NCI-H345 treated with DMSO at 0.1 percent for 48 hours (cell line): ENCODE measurements at regions not wholly inside any gene's neighbourhood (a gene's known extent, or its start where the extent isn't known, plus 50 kb on each side); places are given as distances from the start of the nearest gene placed in this dataset.
"Not testable (repeated sequence)": the region's sequence is repeated elsewhere in the genome, so short reads cannot be mapped to it uniquely, and the experiment has no call there.

Experiments used
- DNase-seq: peaks from one replicate; lab custom pipeline; 2025; ENCODE audit not compliant: unreplicated experiment; lab: John Stamatoyannopoulos, UW

GRCh38 chr6:144899161-144899560 is 614.0 kb downstream of the UTRN start:
- no peak for DNase-seq

- DNase-seq: no peak
These were observed 616.3 kb downstream of the UTRN start for GRCh38 chr6:144901412-144901811.

DNA sequence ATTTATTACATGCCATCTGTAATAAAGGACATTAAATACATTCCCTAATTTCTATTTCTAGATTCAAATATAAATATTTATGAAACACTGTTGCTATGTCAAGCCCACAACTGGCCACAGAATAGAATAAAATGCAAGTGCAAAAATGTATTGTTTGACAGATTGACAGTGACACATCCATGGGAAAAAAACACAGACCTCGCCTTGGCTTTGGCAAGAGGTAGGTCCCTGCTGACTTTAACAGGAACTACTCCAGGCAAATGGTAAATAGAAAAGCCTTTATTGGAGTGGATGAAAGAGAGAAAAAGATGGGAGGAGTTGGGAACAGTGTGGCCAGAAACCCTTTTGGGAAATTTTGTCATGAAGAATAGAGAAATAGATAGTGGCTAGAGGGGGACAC is 622.9 kb downstream of the UTRN start:
- no peak for DNase-seq

GRCh38 chr6:144909753-144910285 is 624.7 kb downstream of the UTRN start:
- DNase-seq: no peak

GRCh38 chr6:144911322-144911721 is 626.2 kb downstream of the UTRN start:
- no peak for DNase-seq

- DNase-seq: no peak
These were observed 627.3 kb downstream of the UTRN start for GRCh38 chr6:144912474-144912873.

DNA sequence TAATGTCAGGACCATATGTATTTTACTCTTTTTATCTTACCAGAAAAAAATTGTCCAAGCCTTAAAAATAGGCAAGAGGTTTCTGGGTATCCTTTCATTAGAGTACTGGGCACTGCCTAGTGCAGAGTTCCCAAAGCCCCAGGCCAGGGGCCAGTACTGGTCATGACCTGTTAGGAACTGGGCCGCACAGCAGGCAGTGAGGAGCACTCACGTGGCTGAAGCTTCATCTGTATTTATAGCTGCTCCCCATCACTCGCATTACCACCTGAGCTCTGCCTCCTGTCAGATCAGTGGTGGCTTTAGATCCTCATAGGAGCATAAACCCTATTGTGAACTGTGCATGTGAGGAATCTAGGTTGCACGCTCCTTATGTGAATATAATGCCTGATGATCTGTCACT is 632.9 kb downstream of the UTRN start:
- no peak for DNase-seq

DNA sequence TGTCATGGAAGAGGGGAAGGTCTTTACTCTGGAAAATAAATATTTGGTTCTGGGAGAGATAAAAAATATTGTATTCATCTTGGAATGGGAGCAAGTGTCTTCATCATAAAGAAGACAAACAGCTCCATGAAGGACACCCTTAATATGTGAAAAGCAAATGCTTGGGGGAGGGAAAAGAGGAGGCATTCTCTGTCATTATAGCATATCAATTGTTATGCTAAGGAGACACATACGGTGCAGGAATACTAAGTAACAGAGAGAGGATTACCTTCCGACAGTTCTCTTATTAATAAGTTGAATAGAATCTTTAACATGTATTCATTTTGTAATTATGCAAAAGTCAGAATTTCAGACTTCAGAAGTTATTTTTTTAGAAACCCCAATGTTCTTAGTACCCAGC is 634.4 kb downstream of the UTRN start:
- DNase-seq: no peak

- no peak for DNase-seq
These were observed 635.3 kb downstream of the UTRN start for GRCh38 chr6:144920391-144920961.

DNA sequence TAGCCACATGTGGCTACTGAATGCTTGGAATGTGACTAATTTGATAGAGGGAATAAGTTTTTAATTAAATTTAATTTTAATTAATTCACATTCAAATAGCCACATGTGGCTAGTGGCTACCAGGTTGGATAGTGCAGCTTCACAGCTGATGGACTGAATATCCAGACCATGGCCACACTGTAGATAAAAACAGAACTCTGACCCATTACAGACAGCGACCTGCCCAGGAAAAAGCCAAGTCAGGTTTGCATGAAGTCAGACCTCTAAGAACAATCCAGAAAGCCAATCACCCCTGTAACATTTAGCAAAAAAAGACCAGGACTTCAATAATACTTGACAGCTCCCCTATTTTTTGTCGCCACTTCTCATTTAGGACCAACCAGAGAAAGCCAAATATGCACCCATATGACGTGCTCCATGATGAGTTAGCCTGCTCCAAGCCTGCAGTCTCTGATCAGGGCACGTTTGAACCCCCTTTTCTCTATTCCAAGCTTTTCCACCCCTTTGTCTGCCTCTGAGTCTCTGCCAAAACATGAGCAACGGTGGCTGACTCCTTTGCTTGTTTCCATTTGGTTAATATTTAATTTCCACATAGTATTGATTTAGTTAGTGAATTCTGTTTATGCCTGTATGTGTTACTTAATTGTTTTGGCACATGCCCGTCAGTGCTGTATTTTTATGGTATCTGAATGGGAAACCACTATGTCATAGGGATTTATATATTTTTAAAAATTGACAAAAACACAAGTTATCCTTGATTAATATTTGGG is 636.3 kb downstream of the UTRN start:
- no peak for DNase-seq

DNA sequence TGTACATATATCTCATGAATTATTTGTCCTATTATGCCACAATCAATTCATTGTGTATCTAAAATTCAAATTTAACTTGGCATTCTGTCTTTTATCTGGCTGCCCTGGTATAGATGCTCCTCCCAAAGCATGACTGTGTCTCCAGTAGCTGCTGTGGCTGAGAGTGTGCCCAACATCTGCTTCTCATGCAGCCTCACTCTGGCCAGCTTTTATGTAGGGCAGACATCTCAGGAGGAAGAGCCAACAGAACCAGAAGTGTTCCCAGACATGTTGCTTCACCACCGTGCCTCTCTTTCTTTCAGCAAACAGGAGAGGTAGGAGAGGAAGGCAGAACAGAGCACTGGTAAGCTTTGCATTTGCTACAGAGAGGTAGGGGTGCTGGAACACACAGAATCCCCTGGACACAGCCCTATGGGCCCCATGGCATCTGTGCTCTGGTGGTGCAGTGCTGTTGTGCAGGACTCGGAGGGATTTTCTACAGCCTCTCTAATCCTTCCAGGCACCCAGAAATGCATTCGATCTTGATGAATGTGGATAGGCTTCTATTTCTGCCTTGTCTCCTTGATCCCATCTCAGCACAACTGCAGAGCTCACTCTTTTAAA is 637.1 kb downstream of the UTRN start:
- DNase-seq: no peak

DNA sequence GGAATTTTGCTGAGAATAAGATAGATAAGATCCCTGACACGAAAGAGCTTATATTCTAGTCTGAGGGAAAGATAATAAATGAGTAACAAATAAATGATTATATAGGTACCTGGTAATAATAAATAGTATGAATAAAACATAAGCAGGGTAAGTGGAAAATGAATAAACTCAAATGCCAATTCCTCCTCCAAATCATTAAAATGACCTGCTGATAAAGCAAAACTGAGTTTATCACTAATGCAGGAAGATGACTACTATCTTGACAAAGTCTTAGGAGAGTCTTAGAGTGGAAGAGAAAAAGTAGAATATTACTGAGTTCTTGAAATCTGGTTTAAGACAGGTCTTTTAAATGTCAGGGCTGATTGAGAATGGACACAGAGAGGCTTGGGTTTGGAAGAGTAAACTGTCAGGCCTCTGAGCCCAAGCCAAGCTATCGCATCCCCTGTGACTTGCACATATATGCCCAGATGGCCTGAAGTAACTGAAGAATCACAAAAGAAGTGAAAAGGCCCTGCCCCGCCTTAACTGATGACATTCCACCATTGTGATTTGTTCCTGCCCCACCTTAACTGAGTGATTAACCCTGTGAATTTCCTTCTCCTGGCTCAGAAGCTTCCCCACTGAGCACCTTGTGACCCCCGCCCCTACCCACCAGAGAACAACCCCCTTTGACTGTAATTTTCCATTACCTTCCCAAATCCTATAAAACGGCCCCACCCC is 637.8 kb downstream of the UTRN start:
- DNase-seq: not testable (repeated sequence)

GRCh38 chr6:144923491-144923787 is 638.3 kb downstream of the UTRN start:
- DNase-seq: not testable (repeated sequence)

GRCh38 chr6:144928847-144929246 is 643.7 kb downstream of the UTRN start:
- DNase-seq: no peak

DNA sequence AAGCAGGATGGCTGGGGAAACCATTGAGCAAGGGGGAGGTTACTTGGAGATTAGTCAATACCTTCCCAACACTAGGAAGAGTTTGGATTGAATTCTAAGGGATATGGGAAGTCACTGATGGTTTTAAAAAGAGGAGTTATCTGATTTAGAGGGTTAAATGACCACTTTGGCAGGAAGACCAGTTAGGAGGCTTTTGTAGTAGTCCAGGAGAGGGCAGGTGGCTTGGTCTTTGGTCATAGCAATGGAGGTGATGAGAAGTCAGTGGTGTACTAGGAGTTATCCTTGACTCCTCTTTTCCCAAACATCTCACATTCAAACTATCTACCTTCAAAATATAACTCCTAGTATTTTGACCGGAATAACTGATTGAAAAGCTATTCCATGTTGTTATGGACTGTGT is 644.1 kb downstream of the UTRN start:
- DNase-seq: no peak

GRCh38 chr6:144931172-144932035 is 646.3 kb downstream of the UTRN start:
- peak; percentile 6 for DNase-seq

- no peak for DNase-seq
These were observed 647.5 kb downstream of the UTRN start for GRCh38 chr6:144932621-144933020.

DNA sequence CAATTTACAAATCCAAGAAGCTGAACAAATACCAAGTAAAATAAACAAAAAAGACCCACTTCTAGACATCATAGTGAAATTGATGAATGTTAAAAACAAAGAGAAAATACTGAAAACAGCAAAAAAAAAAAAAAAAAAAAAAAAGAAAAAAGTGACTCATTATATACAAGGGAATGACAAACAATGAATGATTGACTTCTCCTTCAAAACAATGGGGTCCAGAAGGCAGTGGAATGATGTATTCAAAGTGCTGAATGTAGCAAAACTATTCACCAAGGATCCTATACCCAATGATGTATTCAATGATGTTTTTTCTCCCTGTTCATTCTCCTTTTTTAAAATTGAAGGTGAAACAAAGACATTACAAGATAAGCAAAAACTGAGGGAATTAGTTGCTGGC is 650.0 kb downstream of the UTRN start:
- DNase-seq: no peak

GRCh38 chr6:144935661-144936060 is 650.5 kb downstream of the UTRN start:
- no peak for DNase-seq

- no peak for DNase-seq
These were observed 651.6 kb downstream of the UTRN start for GRCh38 chr6:144936764-144937163.

DNA sequence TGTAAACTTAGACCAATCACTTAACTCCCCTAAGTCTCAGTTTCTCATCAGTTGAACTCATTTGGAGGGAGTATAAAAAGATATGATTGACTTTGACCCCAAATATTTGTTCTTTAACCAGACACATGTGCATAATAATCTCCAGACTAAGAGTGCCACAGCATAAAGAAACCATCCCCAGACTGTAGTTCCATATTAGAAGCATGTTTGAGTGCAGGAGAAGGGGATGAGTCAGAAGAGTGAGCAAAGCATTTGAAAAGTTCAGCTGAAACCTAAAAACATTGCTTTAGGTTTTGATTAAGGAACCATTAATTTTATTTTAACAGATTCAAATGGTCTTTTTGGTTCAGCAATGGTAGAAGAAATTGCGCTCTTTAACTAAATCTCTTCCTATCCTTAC is 654.8 kb downstream of the UTRN start:
- no peak for DNase-seq
